Lower lobe of right lung (tissue), 2 donors: ENCODE measurements at regions not wholly inside any gene's neighbourhood (a gene's known extent, or its start where the extent isn't known, plus 50 kb on each side); places are given as distances from the start of the nearest gene placed in this dataset.

ENCODE experiments used
- ATAC-seq, 2 donors: fragments of 200-7000 bp; cut with Tn5 transposase; one replicate each; pipeline ENCODE4 v1.9.1; 2020 to 2022; ENCODE audit warnings: mild to moderate bottlenecking in 2 of 2, moderate library complexity in 2 of 2
- DNase-seq: peaks from one replicate; pipeline ENCODE4 v3.0.0-alpha.2; 2020
- H3K27ac ChIP-seq: fragments of 200-600 bp; one replicate; pipeline ENCODE4 v1.8.0; 2022
- H3K27me3 ChIP-seq: fragments of 200-600 bp; one replicate; pipeline ENCODE4 v1.8.0; 2022; ENCODE audit warnings: low read depth
- H3K36me3 ChIP-seq: fragments of 200-600 bp; one replicate; pipeline ENCODE4 v1.8.0; 2022; ENCODE audit warnings: mild to moderate bottlenecking
- H3K4me1 ChIP-seq: fragments of 200-600 bp; one replicate; pipeline ENCODE4 v1.8.0; 2022
- H3K4me3 ChIP-seq: fragments of 200-600 bp; one replicate; pipeline ENCODE4 v1.8.0; 2022; ENCODE audit warnings: mild to moderate bottlenecking
- H3K9me3 ChIP-seq: fragments of 200-600 bp; one replicate; pipeline ENCODE4 v1.8.0; 2022
- CTCF ChIP-seq: fragments of 200-600 bp; IDR thresholded peaks from one replicate; pipeline ENCODE4 v1.8.0; 2022; ENCODE audit warnings: antibody characterized with exemption, mild to moderate bottlenecking
- intact Hi-C: fragments of 100-400 bp; cut with DNase I; formaldehyde crosslinking; loops from one replicate; pipeline ENCODE4 v1.11.0; 2022
- donor health status: DM: no; HTN: yes; CAD: no; lungs with severe emphysema.

GRCh38 chr13:79995334-79995733, 345.6 kb downstream of the SPRY2 start:
- no peaks in the 10 kb centered on the region for H3K27me3 ChIP-seq
- no peak for DNase-seq
- no peaks in the 10 kb centered on the region for H3K36me3 ChIP-seq
- no peaks in the 10 kb centered on the region for H3K4me1 ChIP-seq
- H3K9me3 ChIP-seq, result no peaks in the 10 kb centered on the region
- intact Hi-C loops, result no loop called here
- no peak overlapping the region for H3K4me3 ChIP-seq
- H3K27ac ChIP-seq, result no peak overlapping the region
- no peak for ATAC-seq
- TF ChIP-seq CTCF, result no peak

DNA sequence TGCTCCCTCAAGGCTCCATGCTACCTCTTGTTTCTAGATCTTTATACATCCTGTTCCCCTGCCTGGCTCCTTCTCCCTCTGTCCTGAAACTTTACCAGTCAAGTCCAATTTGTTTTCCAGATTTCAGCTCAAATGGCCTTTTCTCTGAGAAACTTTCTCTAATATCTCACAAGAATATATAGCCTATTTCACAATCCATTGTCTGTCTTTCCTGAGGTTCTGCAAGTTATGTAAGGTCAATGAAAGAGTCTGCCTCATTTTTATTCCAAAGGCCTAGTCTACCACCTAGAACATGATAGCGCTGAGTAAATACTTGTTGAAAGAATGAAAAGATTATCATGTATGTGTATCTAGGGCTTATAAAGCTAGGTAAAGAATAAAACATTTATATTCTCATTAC, 348.8 kb downstream of the SPRY2 start:
- Histone ChIP-seq H3K27me3 (no peaks in the 10 kb centered on the region), H3K4me1 (no peaks in the 10 kb centered on the region), H3K36me3 (no peaks in the 10 kb centered on the region), H3K9me3 (no peaks in the 10 kb centered on the region), H3K4me3 (no peak overlapping the region), H3K27ac (no peak overlapping the region)
- ATAC-seq (no peak), DNase-seq (no peak)
- intact Hi-C loops, result no loop called here
- no peak for TF ChIP-seq CTCF

DNA sequence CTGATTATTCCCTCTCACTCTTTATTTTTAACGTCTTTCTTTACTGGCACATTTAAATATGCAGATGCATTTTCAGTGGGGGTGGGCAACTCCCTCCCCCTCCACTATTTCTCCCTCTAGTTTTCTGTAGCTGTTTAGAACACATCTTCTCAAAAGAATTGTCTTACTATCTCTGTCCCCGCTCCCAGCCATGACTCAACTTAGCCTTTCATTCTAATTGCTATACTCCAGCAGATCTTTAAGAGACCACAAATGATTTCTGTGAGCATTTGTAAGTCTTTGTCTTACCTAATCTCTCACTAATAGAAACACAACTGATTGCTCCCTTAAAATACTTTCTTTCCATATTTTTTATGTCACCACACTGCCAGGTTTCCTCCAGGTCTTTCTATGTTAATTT, 350.9 kb downstream of the SPRY2 start:
- H3K27me3 ChIP-seq, result no peaks in the 10 kb centered on the region

DNA sequence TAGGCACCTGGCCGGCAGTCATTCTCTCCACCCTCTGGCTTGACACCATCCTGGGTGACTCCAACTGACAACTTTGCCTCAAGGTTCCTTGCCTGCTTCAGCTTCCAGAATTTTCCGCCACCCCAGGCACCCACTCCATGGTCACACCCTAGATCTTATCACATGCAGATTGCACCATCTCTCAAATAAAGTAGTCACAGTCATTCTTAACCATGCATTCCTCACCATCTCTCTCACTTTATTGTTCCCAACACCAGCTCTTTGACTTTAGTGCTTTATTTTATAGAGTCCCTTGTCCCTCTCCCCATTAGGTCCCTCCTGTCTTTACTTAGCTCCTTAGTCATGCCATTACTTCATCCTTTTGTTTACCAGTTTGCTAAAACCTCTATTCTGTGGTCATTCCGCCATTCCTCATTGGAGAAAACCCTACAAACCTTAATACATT, 351.7 kb downstream of the SPRY2 start:
- no peaks in the 10 kb centered on the region for H3K27me3 ChIP-seq
- H3K36me3 ChIP-seq, result no peaks in the 10 kb centered on the region
- DNase-seq (no peak), ATAC-seq (no peak)
- no peaks in the 10 kb centered on the region for H3K4me1 ChIP-seq
- no peak overlapping the region for H3K27ac ChIP-seq
- TF ChIP-seq CTCF, result no peak
- intact Hi-C loops, result no loop called here
- no peaks in the 10 kb centered on the region for H3K9me3 ChIP-seq
- no peak overlapping the region for H3K4me3 ChIP-seq

More for the DNA sequence above, 350.9 kb downstream of the SPRY2 start:
- TF ChIP-seq CTCF, result no peak
- Histone ChIP-seq H3K4me1 (no peaks in the 10 kb centered on the region), H3K36me3 (no peaks in the 10 kb centered on the region), H3K9me3 (no peaks in the 10 kb centered on the region), H3K27ac (no peak overlapping the region), H3K4me3 (no peak overlapping the region)
- intact Hi-C loops, result no loop called here
- ATAC-seq (no peak), DNase-seq (no peak)

- intact Hi-C loops, result no loop called here
- Histone ChIP-seq H3K9me3 (no peaks in the 10 kb centered on the region), H3K4me3 (no peak overlapping the region), H3K4me1 (no peaks in the 10 kb centered on the region), H3K36me3 (no peaks in the 10 kb centered on the region), H3K27me3 (no peaks in the 10 kb centered on the region), H3K27ac (no peak overlapping the region)
- DNase-seq, result no peak
- no peak for TF ChIP-seq CTCF
- ATAC-seq, result no peak
Measured at GRCh38 chr13:79988573-79988972, 352.4 kb downstream of the SPRY2 start.

DNA sequence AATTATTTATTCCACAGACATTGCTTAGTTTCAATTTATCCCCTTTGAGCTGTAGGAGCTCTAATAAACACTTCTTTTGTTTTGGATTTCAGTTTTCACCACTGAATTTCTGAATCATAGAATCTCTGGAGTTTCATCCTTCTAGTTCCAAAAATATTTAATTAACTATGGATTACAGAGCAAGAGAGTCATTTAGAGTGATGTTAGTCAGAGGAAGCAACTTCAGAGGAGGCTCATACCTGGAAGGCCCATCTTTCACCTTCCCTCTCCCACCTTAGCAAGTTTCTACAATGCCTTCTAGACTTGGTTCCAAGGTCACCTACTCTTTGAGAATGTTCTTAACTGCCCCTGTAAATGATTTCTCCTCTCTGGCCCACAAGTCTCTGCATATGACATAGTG, 353.2 kb downstream of the SPRY2 start:
- no peaks in the 10 kb centered on the region for H3K9me3 ChIP-seq
- no peaks in the 10 kb centered on the region for H3K27me3 ChIP-seq
- no peaks in the 10 kb centered on the region for H3K4me1 ChIP-seq
- H3K4me3 ChIP-seq, result no peak overlapping the region
- no peaks in the 10 kb centered on the region for H3K36me3 ChIP-seq
- TF ChIP-seq CTCF, result no peak
- no peak overlapping the region for H3K27ac ChIP-seq
- no peak for ATAC-seq
- DNase-seq, result no peak
- intact Hi-C loops, result no loop called here
